Fibroblast of villous mesenchyme (primary cell): ENCODE measurements at regions not wholly inside any gene's neighbourhood (a gene's known extent, or its start where the extent isn't known, plus 50 kb on each side); places are given as distances from the start of the nearest gene placed in this dataset.

Source experiments
- DNase-seq: peaks from one replicate; pipeline ENCODE4 v3.0.0-alpha.2; 2010; ENCODE audit warnings: low read depth
- H3K4me3 ChIP-seq: 2 replicates; pipeline ENCODE4 v1.5.1; 2011; ENCODE audit warnings: low read depth, mild to moderate bottlenecking, low read length
- TF ChIP-seq, protein P1 (sequence below): IDR thresholded peaks from 2 replicates; pipeline ENCODE4 v1.5.1; 2012; ENCODE audit warnings: low read depth, mild to moderate bottlenecking, low read length; ENCODE audit not compliant: insufficient read depth

DNA sequence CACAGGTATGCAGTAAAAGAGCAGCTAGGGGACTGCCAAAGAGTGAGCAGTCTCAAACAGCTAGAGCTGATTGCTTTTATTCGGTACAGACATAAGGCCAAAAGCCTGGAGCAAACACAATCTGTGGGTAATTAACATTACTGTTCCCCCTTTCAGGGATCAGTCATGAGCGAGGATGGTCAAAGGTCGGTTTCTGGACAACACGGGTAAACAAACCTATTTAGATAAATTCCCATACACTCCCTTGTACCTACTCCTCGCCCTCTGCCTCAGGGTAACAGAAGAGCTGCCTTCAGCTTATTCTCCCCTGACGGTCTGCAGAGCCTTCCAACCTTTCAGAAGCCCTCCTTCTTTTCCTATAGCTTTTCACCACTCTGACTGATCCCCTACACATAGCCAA, 586.0 kb downstream of the SUCLG1 start:
- DNase-seq: no peak
- H3K4me3 ChIP-seq: no peak overlapping the region
- TF ChIP-seq, protein P1, sequence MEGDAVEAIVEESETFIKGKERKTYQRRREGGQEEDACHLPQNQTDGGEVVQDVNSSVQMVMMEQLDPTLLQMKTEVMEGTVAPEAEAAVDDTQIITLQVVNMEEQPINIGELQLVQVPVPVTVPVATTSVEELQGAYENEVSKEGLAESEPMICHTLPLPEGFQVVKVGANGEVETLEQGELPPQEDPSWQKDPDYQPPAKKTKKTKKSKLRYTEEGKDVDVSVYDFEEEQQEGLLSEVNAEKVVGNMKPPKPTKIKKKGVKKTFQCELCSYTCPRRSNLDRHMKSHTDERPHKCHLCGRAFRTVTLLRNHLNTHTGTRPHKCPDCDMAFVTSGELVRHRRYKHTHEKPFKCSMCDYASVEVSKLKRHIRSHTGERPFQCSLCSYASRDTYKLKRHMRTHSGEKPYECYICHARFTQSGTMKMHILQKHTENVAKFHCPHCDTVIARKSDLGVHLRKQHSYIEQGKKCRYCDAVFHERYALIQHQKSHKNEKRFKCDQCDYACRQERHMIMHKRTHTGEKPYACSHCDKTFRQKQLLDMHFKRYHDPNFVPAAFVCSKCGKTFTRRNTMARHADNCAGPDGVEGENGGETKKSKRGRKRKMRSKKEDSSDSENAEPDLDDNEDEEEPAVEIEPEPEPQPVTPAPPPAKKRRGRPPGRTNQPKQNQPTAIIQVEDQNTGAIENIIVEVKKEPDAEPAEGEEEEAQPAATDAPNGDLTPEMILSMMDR: no peak

DNA sequence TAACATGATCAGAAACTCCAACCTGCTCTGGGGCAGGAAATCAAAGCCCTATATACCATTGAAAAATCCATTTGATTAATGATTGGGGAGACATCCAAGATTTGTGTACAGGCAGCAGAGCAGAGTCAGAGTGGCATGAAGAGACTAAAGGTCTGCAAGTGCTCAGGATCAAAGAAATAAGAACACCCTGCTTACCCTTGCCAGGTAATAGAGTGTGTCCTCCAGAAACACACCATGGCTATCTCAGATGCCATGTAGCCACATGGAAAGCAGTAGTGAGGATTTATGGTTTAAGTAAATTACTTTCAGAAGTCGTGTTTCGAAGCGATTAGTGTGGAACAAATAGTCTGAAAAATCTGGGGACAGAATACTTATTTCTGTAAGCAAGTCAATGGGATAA, 592.9 kb downstream of the SUCLG1 start:
- TF ChIP-seq, protein P1: no peak
- H3K4me3 ChIP-seq: no peak overlapping the region
- DNase-seq: no peak

DNA sequence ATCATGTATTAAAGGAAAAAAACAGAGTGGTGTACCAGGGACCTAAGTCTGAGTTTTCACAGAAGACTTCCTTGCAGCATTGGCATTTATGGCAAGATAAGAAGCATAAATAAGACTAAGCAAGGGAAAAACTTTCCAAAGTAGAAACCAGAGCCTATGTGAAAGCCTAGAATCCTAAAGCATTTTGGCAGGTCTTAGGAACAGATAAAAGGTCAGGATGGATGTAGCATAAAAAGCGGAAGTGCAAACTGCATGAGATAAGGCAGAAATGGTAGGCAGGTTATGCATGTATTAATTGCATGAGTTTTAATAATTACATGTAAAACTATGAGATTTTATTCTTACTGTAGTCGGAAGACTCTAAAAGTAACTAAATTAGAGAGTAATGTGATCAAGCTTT, 596.5 kb downstream of the SUCLG1 start:
- no peak for DNase-seq
- no peak overlapping the region for H3K4me3 ChIP-seq
- TF ChIP-seq, protein P1: no peak

DNA sequence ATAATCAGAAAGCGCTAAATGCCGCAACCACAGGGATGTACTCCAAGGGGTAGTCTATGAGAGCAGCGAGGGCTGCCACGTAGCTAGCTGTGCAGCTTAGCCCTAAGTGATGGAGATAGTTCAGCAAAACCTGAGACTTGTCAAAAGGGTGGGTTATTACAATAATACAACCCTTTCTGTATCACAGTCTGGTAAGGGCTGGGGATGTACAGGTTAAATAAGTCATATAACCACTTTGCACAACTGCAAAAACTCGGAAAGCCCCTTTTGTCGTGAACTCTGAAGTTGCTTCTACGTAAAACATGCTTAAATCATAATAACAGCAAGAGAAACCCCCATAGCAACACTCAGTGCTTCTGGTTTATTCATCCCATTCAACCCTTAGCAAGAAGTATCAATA, 598.8 kb downstream of the SUCLG1 start:
- no peak overlapping the region for H3K4me3 ChIP-seq
- TF ChIP-seq, protein P1: no peak
- DNase-seq: no peak

DNA sequence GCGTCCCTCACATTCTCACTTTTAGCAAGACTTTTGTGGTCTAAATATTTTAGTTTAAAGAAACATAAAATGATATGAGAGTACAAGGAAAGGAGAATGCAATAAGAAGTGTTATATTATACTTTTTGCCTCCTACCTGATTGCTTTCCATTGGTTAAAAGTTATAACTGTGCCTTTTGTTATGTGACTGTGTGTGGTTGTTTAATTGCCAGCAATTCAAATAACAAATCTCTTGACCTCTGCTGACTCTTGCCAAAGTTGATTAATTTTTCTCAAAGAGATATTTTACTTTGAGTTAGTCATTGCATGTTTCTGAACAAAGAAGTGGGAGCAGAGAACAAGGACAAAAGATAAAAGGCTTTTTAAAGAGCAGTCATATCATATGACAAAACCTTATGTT, 599.5 kb downstream of the SUCLG1 start:
- H3K4me3 ChIP-seq: no peak overlapping the region
- TF ChIP-seq, protein P1: no peak
- DNase-seq: no peak

DNA sequence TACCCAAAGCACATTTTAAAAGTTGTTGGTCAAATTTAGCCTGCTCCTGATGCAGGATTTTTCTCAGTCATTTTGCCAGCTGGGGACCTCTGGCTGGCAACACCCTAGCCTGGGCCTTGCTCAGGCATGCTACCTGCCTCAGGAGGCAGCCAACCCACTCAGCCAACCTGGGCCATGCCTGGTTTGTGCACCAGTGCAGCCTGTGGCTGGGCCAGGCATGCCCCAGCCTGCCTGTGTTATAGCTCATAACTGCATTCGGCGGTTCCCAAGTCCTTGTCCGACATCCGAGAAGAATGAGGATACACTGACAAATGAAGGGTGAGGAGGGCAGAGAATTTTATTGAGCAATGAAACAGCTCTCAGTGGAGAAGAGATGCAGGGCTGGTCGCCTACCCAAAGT, 608.0 kb downstream of the SUCLG1 start:
- DNase-seq: no peak
- TF ChIP-seq, protein P1: no peak
- no peak overlapping the region for H3K4me3 ChIP-seq

DNA sequence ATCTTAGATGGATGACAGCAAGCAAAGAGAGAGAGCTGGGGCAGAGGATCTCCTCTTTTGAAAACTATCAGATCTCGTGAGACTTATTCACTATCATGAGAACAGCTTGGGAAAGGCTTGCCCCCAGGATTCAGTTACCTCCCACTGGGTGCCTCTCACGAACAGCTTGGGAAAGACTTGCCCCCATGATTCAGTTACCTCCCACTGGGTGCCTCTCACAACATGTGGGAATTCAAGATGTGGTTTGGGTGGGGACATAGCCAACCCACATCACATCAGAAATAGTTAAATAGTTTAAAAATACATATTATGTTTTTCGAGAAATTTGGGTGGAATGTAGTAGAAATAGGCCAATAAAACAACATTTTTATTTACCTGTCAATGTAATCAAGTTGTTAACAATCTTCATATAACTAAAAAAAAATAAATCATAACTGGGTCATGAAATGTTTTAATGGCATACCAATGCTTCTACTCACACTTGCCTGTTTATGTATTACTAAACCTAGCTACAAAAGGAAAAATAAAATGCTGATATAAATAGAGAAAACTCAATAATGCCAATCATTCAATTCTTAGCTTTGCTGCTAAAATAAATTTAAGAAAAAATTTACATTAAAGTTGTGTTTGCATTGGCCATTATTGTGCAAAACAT, 608.9 kb downstream of the SUCLG1 start:
- H3K4me3 ChIP-seq: no peak overlapping the region
- TF ChIP-seq, protein P1: no peak
- no peak for DNase-seq
